ENCODE measurements at regions not wholly inside any gene's neighbourhood (a gene's known extent, or its start where the extent isn't known, plus 50 kb on each side); places are given as distances from the start of the nearest gene placed in this dataset.
"Not testable (repeated sequence)": the region's sequence is repeated elsewhere in the genome, so short reads cannot be mapped to it uniquely, and the experiment has no call there.

- no peak for DNase-seq (ENCODE audit: low spot score)
These were observed 551.4 kb downstream of the PRKD1 start for GRCh38 chr14:29376237-29376636.

DNA sequence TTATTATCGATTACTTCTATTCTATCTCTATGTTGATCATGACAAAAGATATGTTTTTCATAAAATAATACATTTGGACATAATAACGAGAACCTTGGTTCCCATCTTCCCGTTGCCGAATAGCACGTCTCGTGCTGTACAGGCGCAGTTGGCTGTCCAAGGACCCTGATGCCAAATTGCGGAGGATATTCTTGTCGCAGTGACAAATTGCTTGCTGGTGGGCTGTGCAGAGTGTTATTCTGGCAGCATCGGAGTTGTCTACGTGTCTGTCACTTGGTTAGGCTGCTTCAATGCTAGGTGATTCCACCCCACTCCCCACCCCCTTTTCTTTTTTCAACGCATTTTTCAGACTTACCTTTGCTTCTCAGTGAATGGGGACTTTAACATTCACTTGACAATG lies 546.8 kb downstream of the PRKD1 start:
- no peak for DNase-seq (ENCODE audit: low spot score)

DNA sequence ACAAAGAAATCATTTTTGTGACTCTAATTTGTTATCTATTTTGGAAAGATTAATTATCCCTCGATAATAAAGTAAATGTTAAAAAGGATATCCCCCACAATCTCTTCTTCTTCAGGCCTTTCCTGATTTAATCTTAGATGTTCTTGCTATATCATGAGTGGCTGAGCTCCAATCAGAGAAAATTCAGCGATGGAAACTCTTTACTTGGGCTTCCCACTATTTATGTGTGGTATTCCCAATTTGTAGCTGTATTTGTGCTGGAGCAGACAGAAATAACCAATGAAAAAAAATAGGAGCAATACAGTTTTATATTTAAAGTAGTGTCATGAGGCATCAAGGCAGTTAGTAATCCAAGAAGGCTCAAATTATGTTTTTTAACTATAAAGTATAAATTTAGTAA lies 539.1 kb downstream of the PRKD1 start:
- DNase-seq (ENCODE audit: low spot score), result no peak

DNA sequence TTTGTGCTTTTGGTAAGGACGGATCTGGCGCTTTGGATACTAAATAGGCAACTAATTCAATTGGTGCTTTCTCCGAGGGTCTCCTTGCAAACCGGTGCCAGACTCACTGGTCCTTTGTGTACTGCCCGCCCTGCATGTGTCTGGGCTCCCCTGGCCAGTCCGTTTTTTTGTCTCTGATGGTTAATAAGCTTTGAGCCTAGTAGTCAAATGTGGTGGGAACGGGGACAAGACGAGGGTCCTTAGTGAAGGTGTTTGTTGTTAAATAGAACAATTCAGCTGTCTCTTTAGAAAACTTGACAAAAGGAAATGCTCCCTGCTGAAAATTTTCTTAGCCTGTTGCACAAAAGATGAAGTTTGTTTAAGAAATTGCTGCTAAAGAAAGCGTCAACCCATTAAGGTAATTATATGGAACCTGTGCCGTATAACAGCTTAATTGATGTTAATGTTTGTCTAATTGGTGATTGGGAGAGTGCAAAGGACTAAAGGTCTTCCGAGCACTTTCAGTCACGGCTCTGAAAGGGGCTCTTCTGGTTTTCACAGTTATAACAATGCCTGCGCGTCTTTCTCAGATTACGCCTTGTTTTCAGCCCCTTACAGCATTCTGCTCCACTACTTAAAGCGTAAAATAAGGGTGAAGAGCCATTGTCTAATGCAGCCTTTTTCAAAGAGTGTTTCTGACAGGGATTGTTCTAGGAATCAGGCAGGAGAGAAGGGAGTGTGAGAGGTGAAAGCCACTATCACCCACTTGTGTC lies 537.4 kb downstream of the PRKD1 start:
- peak; percentile 58 for DNase-seq (ENCODE audit: low spot score)

GRCh38 chr14:29391231-29391630 lies 536.4 kb downstream of the PRKD1 start:
- no peak for DNase-seq (ENCODE audit: low spot score)

DNA sequence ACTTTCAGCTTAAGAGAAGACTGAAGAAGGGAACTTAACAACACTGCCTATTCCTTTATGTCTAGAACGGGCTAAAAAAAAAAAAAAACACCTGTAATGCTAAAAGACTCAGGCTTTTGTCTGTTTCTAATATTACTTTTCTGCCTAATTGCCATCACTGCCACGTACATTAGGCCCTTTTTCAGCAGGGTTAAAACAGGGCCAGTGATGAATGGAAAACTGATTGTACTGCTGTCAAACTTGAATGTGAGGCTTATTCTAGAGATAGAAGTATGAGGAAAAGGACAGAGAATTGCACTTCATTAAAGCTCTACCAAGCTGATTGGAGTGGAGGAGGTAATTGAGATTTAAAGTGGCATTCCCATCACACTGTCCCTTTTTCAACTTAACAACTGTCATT lies 535.8 kb downstream of the PRKD1 start:
- no peak for DNase-seq (ENCODE audit: low spot score)

DNA sequence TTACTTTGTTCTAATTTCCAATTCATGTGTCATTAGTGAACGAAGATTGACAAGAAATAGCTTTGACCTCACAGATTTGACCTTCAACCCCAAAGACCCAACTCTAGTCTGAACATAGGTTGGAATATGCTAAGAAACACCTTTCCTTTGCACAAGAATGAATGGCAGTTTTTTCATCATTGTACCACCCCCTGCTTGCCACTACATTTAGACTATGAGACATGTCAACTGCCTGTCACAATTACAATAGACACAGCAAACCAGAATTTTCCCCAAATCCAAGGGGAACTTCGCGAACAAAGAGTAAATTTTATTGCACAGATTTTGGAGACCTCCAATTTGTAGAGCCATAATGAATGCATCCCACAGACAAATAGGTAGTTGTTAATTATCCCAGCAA lies 535.4 kb downstream of the PRKD1 start:
- no peak for DNase-seq (ENCODE audit: low spot score)

DNA sequence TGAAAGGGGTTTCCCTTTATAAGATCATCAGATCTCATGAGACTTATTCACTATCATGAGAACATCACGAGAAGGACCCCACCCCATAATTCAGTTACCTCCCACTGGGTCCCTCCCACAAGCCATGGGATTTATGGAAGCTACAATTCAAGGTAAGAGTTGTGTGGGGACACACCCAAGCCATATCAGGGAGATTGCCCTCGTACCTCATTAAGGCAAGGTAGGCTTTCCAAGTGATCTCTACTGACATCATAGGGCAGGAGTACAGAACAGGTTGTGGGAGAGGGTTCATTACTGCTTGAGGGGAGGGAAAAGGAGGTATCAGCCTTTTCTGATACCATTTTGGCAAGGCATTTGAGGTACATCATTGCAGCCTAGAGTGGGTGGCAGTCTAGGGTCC lies 524.6 kb downstream of the PRKD1 start:
- DNase-seq (ENCODE audit: low spot score), result no peak

DNA sequence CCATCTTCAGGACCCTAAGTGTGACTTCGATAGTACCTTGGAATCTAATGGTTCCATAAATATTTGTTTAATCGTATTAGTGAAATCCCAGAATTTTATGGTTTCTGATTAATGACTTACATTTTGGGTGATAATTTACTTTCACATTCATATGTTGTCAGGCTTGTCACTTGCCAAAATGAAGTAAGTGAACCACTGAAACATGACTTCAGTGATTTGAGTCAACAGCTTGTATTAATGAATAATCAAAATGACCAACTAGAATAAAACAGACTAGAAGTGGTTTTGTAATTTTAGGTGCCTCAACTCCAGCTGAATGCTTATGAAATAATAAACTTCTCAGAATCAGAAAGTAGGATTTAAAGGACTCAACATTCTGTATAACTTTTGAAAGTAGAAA lies 517.1 kb downstream of the PRKD1 start:
- DNase-seq (ENCODE audit: low spot score), result no peak

DNA sequence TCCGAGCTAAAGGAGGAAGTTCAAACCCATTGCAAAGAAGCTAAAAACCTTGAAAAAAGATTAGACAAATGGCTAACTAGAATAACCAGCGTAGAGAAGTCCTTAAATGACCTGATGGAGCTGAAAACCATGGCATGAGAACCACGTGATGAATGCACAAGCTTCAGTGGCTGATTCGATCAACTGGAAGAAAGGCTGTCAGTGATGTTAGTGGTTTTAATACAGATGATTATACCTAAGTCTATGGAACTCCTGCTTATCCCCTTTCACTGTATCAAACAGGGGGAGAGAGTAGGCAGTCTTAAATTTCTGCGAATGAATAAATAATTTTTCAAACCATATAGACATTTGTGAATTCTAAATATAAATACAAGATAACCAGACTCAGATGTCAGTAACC lies 512.7 kb downstream of the PRKD1 start:
- not testable (repeated sequence) for DNase-seq (ENCODE audit: low spot score)

- DNase-seq (ENCODE audit: low spot score), result no peak
These were observed 507.9 kb downstream of the PRKD1 start for GRCh38 chr14:29419736-29420135.

DNA sequence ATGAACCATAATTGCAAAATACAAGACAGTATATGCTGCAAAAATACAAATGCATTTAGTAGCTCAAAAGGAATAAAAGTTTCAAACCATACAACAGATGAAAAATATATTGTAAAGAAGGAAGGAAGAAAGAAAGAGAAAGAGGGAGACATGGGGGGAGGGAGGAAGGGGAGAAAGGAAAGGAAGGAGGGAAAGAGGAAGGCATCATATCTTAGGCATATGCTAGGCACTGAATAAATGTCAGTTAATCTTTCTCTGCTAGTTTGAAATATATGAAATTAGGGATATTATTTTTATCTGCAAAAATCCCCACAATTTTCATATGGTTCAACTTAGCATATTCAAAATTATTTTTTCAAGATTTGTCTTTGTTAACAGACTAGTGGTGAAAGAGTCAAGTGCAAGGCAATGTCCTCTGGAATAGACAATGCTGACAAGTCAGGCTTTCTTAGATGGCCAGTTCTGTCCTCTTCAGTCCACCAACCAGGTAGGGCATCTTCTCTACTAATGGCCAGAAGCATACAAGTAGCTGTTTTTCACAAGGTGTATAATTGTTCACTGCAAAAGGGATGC lies 506.4 kb downstream of the PRKD1 start:
- DNase-seq (ENCODE audit: low spot score), result no peak

GRCh38 chr14:29425705-29426482 lies 501.8 kb downstream of the PRKD1 start:
- no peak for DNase-seq (ENCODE audit: low spot score)

GRCh38 chr14:29442696-29443095 lies 485.0 kb downstream of the PRKD1 start:
- no peak for DNase-seq (ENCODE audit: low spot score)

GRCh38 chr14:29444216-29444615 lies 483.4 kb downstream of the PRKD1 start:
- no peak for DNase-seq (ENCODE audit: low spot score)

- DNase-seq (ENCODE audit: low spot score), result no peak
These were observed 482.8 kb downstream of the PRKD1 start for GRCh38 chr14:29444805-29445204.

DNA sequence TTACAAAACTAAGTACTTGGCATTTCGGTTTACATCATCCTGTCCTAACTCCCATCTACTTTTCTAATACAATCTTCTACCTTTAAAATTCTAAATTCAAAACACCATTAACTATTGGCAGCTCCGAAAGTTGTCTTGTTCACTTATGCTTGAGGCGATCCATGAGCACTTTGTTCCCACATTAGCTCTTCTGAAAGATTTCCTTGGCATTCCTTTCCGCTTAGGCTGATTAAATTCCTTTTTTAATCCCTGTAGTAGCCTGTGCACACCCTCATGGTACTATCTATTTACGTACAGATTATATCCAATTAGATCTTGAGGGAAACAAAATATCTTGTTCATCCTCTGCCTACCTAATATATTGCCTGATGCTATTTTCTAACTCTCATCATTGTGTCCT lies 480.7 kb downstream of the PRKD1 start:
- no peak for DNase-seq (ENCODE audit: low spot score)

DNA sequence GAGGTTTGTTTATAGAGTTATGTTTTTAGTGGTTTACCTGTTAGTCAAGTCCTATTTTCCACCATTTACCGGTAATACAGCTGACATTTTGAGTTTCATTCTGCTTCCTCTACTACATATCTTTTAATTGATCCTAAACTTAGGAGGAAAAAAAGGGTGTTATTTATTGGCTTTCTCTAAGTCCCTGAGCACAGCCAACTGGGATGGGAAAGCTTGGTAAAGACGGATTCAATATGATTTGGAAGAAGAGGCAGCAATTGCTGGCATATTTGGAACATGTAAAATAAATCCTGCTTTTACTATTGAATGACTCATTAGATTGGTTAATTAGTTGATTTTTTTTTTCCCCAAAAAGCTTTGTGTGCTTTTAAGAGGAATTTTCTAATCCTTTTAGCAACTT lies 475.7 kb downstream of the PRKD1 start:
- DNase-seq (ENCODE audit: low spot score), result no peak

GRCh38 chr14:29453045-29453444 lies 474.6 kb downstream of the PRKD1 start:
- no peak for DNase-seq (ENCODE audit: low spot score)

- DNase-seq (ENCODE audit: low spot score), result no peak
These were observed 473.5 kb downstream of the PRKD1 start for GRCh38 chr14:29454026-29454693.

- DNase-seq (ENCODE audit: low spot score), result no peak
These were observed 469.1 kb downstream of the PRKD1 start for GRCh38 chr14:29458547-29458946.

DNA sequence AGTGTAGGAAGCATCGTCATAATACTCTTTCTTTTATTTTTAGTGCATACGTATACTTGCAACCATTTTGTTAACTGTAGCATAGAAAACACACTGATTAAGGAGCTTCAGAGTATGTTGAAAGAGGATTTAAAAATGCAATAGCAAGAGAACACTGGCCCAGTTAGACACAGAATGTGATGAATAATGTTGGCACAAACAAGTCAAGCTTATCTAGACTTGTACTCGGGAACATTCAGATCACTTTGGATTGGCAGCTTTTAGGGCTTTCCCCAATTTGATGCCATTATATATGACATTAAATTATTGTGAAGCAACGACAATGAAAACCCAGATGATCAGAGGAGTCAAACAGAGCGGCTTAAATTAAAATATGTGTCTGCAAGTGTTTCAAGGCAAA lies 468.1 kb downstream of the PRKD1 start:
- DNase-seq (ENCODE audit: low spot score), result no peak

Measured in ecto neural progenitor cell (in vitro differentiated cells).